ENCODE measurements at regions not wholly inside any gene's neighbourhood (a gene's known extent, or its start where the extent isn't known, plus 50 kb on each side); places are given as distances from the start of the nearest gene placed in this dataset.

DNA sequence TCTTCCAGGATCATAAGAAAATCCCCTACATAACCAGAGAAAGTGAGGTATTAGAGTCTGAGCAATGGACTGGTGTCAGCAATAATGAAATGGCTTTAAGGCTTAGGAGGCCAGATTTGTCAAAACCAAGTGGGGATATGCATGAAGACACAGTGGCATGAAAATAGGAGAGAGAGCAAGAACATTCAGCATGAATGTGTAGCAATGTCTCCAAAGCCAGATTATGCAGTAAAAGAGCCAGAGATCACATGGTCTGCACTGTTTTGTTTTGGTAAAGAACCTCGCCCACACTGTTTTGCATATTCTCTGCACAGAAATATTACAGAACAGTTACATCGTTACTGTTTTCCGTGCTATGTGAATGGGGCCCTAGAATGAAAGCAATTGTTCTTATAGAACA lies 589.4 kb downstream of the PLPP3 start:
- Histone ChIP-seq H3K27ac (no peak overlapping the region), H3K4me1 (ENCODE audit: insufficient read depth) (peaks cover 16% of the 10 kb centered on the region), H3K4me3 (no peak overlapping the region), H3K36me3 (no peaks in the 10 kb centered on the region), H3K27me3 (no peaks in the 10 kb centered on the region), H3K9me3 (no peaks in the 10 kb centered on the region)
- WGBS, 3 donors, result 29 to 54% (median 30%) methylated on average over 3 of the region's 3 CpGs
- no peak for DNase-seq
- intact Hi-C loops (cut with DNase I), result no loop called here
- TF ChIP-seq POLR2A (IDR thresholded peaks at IDR 0.05) (no peak), EP300 (IDR thresholded peaks at IDR 0.05) (no peak)
- TF ChIP-seq, protein P1, sequence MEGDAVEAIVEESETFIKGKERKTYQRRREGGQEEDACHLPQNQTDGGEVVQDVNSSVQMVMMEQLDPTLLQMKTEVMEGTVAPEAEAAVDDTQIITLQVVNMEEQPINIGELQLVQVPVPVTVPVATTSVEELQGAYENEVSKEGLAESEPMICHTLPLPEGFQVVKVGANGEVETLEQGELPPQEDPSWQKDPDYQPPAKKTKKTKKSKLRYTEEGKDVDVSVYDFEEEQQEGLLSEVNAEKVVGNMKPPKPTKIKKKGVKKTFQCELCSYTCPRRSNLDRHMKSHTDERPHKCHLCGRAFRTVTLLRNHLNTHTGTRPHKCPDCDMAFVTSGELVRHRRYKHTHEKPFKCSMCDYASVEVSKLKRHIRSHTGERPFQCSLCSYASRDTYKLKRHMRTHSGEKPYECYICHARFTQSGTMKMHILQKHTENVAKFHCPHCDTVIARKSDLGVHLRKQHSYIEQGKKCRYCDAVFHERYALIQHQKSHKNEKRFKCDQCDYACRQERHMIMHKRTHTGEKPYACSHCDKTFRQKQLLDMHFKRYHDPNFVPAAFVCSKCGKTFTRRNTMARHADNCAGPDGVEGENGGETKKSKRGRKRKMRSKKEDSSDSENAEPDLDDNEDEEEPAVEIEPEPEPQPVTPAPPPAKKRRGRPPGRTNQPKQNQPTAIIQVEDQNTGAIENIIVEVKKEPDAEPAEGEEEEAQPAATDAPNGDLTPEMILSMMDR (IDR thresholded peaks at IDR 0.05), result no peak

DNA sequence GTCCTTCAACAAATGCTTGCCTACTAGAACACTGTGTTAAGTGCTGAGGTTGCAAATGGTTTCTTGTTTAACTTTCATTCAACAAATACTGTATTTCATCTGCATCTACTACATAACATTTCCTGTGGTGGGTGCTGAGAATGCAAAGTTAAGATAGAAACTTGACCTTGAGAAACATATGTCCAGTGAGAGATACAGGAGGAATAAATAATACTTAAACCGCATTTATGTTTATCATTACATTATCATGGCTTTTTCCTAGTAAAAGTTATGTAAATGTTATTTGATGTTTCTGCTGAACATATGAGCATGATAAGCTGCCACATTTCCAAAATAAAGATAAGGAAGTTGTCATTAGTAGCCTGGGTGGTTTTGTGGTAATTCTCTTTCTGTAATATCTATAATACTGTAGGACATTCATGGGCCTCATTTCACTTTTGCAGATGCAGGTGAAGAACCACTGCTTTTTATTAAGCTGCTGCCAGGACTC lies 590.4 kb downstream of the PLPP3 start:
- H3K4me3 ChIP-seq, result no peak overlapping the region
- peaks cover 16% of the 10 kb centered on the region for H3K4me1 ChIP-seq (ENCODE audit: insufficient read depth)
- TF ChIP-seq POLR2A (IDR thresholded peaks at IDR 0.05) (no peak), EP300 (IDR thresholded peaks at IDR 0.05) (no peak)
- TF ChIP-seq, protein P1 (IDR thresholded peaks at IDR 0.05), result no peak
- WGBS, 3 donors, result 11 to 40% (median 18%) methylated on average over 1 of the region's 1 CpG
- intact Hi-C loops (cut with DNase I), result no loop called here
- no peak for DNase-seq
- H3K27ac ChIP-seq, result no peak overlapping the region
- no peaks in the 10 kb centered on the region for H3K27me3 ChIP-seq
- no peaks in the 10 kb centered on the region for H3K9me3 ChIP-seq
- H3K36me3 ChIP-seq, result no peaks in the 10 kb centered on the region

DNA sequence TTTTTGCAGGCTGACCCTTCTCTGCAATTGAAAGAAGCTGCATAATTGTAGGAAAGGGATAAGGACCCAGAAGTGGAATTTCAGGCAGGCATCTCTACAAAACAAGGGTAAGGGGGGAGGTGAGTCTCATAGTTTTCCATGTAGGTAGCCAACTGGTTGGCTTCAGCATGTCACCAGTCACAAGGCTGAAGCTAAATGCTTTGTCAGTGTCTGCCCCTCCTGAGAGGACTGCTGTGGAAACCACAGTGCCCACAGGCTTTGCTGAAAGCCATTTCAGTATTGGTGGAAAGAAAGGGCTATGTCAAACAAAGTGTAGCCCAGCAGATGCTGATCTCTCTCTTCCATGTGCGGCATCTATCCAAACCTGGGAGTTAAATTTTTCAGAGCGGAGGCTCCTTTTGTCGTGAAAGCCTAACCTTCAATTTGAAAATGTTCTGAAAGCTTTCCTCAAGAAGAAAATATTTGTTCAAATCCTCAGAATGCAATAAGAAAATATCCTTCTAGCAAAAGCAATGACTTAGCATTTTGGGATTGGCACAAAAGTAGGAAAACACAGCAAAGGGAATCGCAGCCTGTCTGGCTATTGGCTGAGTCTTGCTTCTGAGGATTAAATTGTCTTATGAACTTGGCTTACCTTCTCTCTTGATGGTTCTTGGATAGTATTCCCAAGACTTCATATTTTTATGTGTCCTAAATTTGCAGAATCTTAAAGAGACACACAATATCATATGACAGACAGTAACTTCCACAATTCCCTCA lies 591.7 kb downstream of the PLPP3 start:
- Histone ChIP-seq H3K4me3 (no peak overlapping the region), H3K4me1 (ENCODE audit: insufficient read depth) (peaks cover 16% of the 10 kb centered on the region), H3K9me3 (no peaks in the 10 kb centered on the region), H3K36me3 (no peaks in the 10 kb centered on the region), H3K27ac (peak overlapping the region in 1 of 2 donors; percentile 67), H3K27me3 (no peaks in the 10 kb centered on the region)
- no peak for DNase-seq
- 25 to 33% (median 27%) methylated on average over 4 of the region's 4 CpGs for WGBS, 3 donors
- TF ChIP-seq POLR2A (IDR thresholded peaks at IDR 0.05) (no peak), EP300 (IDR thresholded peaks at IDR 0.05) (no peak)
- TF ChIP-seq, protein P1 (IDR thresholded peaks at IDR 0.05), result no peak
- intact Hi-C loops (cut with DNase I), result no loop called here

DNA sequence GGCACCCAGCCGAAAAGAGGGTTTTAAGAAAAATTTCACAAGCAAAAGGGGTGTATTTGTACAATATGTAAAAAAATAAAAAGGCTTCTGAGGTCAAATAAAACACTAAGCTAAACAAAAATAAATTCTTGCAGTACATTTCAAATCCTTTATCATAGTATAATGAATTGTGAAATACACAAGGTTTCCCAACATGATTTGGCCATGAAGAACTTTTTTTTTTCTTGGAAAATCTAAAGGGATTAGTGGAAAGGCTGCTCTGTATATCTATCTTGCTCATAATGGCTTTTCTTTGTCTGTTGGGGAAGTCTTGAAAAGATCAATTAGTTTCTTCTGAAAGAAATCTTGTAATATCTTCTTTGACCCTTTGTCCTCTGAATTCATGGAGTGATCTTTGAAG lies 593.4 kb downstream of the PLPP3 start:
- Histone ChIP-seq H3K4me1 (ENCODE audit: insufficient read depth) (peaks cover 16% of the 10 kb centered on the region), H3K36me3 (no peaks in the 10 kb centered on the region), H3K27ac (no peak overlapping the region), H3K9me3 (no peaks in the 10 kb centered on the region), H3K4me3 (no peak overlapping the region), H3K27me3 (no peaks in the 10 kb centered on the region)
- WGBS, 3 donors, result 47 to 66% (median 48%) methylated on average over 1 of the region's 1 CpG
- DNase-seq, result no peak
- intact Hi-C loops (cut with DNase I), result no loop called here
- no peak for TF ChIP-seq EP300 (IDR thresholded peaks at IDR 0.05)

DNA sequence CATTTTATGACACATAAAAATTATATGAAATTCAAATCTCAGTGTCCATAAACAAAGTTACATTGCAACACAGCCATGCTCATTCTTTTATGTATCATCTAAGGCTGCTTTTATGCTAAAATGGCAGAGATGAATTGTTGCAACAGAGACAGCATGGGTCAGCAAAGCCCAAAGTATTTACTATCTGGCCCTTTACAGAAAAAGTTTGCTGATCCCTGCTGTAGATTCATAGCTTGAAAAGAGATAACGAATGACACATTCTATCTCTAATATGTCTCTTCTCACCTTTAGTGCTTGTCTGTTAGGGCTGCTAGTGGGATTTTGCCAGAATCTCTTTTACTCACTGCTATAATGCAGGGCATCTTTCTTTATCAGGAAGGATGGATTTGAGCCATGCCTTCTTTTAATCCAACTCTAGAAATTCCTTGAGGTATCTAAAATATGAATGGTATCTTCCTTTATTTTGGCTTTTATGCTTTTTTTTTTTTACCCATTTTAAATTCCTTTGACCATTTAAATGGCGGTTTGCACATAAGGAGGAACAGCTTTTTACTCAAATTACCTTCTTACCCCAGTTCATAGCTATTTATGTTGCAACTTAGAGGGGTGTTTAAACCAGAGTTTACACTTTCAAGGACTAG lies 598.2 kb downstream of the PLPP3 start:
- WGBS, 3 donors, result 51 to 54% (median 54%) methylated on average over 2 of the region's 2 CpGs
- no peaks in the 10 kb centered on the region for H3K36me3 ChIP-seq
- intact Hi-C loops (cut with DNase I), result no loop called here

More for the DNA sequence above, 598.2 kb downstream of the PLPP3 start:
- Histone ChIP-seq H3K4me1 (ENCODE audit: insufficient read depth) (peaks cover 3% of the 10 kb centered on the region), H3K27ac (no peak overlapping the region), H3K27me3 (no peaks in the 10 kb centered on the region), H3K4me3 (no peak overlapping the region), H3K9me3 (no peaks in the 10 kb centered on the region)
- DNase-seq, result no peak
- TF ChIP-seq, protein P1 (IDR thresholded peaks at IDR 0.05), result no peak
- TF ChIP-seq EP300 (IDR thresholded peaks at IDR 0.05) (no peak), POLR2A (IDR thresholded peaks at IDR 0.05) (no peak)

Measured in ovary (tissue), 7 donors.